Left lung (tissue), 4 donors: ENCODE measurements at regions not wholly inside any gene's neighbourhood (a gene's known extent, or its start where the extent isn't known, plus 50 kb on each side); places are given as distances from the start of the nearest gene placed in this dataset.
"Not testable (repeated sequence)": the region's sequence is repeated elsewhere in the genome, so short reads cannot be mapped to it uniquely, and the experiment has no call there.

ENCODE experiments used
- ATAC-seq: fragments of 200-7000 bp; cut with Tn5 transposase; one replicate; pipeline ENCODE4 v1.9.1; 2020; ENCODE audit warnings: moderate library complexity
- DNase-seq, 4 donors: peaks; one replicate each; pipeline ENCODE4 v3.0.0-alpha.2; 2013 to 2020
- H3K27ac ChIP-seq, 2 donors: fragments of 200-600 bp; sonication (generic) in 1 of 2; one replicate each; pipeline versions ENCODE4 v1.5.0 to v1.8.0; 2020 to 2021
- H3K27me3 ChIP-seq, 2 donors: fragments of 200-600 bp; sonication (generic) in 1 of 2; one replicate each; pipeline versions ENCODE4 v1.5.0 to v1.8.0; 2020 to 2021
- H3K36me3 ChIP-seq, 2 donors: fragments of 200-600 bp; sonication (generic) in 1 of 2; one replicate each; pipeline versions ENCODE4 v1.5.0 to v1.8.0; 2020 to 2021
- H3K4me1 ChIP-seq, 2 donors: fragments of 200-600 bp; one replicate each; pipeline ENCODE4 v1.8.0; 2021
- H3K4me3 ChIP-seq, 2 donors: fragments of 200-600 bp; sonication (generic) in 1 of 2; one replicate each; pipeline versions ENCODE4 v1.5.0 to v1.8.0; 2020 to 2021; ENCODE audit warnings: mild to moderate bottlenecking in 1 of 2
- H3K9me3 ChIP-seq, 2 donors: fragments of 200-600 bp; sonication (generic) in 1 of 2; one replicate each; pipeline versions ENCODE4 v1.5.0 to v1.8.0; 2020 to 2021
- intact Hi-C, 2 donors: fragments of 100-400 bp; cut with DNase I; formaldehyde crosslinking; loops; one replicate each; pipeline versions ENCODE4 v1.11.2 to v1.14.2; 2022
- TF ChIP-seq, protein P1 (sequence below), 2 donors: fragments of 200-600 bp; sonication (generic) in 1 of 2; IDR thresholded peaks; one replicate each; pipeline versions ENCODE4 v1.5.0 to v1.8.0; 2021; ENCODE audit warnings: antibody characterized with exemption in 2 of 2
- donor health status: DM: no; HTN: yes; CAD: no.
- donor health status: DM: no; HTN: no; CAD: no.

DNA sequence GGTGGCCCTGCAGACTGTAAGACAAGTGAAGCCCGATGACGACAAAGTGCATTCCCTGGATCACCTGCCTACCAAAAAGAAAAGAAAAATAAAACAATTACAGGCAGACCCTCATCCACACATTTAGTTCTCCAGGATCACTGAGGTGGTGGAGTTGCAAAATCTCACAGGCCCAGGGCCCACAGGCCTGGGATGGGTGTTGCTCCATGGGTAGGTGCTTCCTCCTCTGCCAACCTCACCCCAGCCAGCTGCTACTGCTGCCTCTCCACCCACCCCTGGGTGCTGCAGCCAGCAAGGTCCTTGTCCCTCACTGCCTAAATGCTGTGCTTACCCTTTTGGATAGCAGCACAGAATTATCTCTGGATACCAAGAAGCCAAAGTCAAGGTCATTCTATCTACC lies 146.4 kb upstream of the GALNT2 start:
- TF ChIP-seq, protein P1, sequence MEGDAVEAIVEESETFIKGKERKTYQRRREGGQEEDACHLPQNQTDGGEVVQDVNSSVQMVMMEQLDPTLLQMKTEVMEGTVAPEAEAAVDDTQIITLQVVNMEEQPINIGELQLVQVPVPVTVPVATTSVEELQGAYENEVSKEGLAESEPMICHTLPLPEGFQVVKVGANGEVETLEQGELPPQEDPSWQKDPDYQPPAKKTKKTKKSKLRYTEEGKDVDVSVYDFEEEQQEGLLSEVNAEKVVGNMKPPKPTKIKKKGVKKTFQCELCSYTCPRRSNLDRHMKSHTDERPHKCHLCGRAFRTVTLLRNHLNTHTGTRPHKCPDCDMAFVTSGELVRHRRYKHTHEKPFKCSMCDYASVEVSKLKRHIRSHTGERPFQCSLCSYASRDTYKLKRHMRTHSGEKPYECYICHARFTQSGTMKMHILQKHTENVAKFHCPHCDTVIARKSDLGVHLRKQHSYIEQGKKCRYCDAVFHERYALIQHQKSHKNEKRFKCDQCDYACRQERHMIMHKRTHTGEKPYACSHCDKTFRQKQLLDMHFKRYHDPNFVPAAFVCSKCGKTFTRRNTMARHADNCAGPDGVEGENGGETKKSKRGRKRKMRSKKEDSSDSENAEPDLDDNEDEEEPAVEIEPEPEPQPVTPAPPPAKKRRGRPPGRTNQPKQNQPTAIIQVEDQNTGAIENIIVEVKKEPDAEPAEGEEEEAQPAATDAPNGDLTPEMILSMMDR (IDR thresholded peaks at IDR 0.05): no peak
- H3K4me3 ChIP-seq: no peak overlapping the region
- no peak for DNase-seq
- no peaks in the 10 kb centered on the region for H3K36me3 ChIP-seq
- no peaks in the 10 kb centered on the region for H3K27me3 ChIP-seq
- intact Hi-C loops: no loop called here
- H3K27ac ChIP-seq: no peak overlapping the region
- no peaks in the 10 kb centered on the region for H3K9me3 ChIP-seq
- ATAC-seq: no peak
- no peaks in the 10 kb centered on the region for H3K4me1 ChIP-seq

DNA sequence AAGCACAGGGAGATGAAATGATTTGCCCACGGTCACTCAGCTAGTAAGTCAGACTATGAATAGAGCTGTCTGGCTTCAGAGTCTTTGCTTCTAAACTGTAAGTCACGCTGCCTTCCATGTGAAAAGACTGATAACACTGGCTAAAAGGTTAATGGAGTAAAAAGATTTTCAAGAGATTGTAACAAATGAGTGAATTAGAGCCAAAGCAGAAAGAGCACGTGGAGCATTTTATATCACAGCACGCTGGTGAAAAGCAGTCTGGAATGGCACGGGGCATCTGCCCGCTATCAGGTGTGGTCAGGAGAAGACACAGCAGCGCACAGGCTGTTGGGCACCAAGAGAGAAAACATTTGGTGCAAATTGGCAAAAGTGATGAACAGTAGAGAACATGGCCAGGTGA lies 144.8 kb upstream of the GALNT2 start:
- TF ChIP-seq, protein P1 (IDR thresholded peaks at IDR 0.05): no peak
- H3K4me3 ChIP-seq: no peak overlapping the region
- DNase-seq (no peak), ATAC-seq (no peak)
- no peaks in the 10 kb centered on the region for H3K27me3 ChIP-seq
- H3K36me3 ChIP-seq: no peaks in the 10 kb centered on the region
- no peaks in the 10 kb centered on the region for H3K9me3 ChIP-seq
- intact Hi-C loops: no loop called here
- H3K4me1 ChIP-seq: no peaks in the 10 kb centered on the region
- H3K27ac ChIP-seq: no peak overlapping the region

DNA sequence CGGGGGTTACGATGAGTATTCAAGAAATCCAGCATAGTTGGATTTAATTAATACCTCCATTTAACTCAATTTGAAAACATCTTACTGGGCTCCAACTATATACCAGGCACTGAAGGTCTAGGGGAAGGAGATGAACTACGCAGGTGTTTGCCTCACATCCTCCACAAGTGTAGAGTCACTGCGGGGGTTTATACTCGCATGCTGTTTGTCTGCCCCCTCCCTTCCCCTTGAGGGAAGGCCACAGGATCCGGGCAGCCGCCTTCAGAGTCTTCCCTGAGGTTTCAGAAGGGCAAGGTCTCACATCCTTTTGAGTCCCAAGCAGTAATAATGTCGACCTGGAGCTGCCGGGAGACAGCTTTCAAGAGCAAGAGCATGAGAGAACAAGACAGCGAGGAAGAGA lies 142.4 kb upstream of the GALNT2 start:
- H3K27ac ChIP-seq: no peak overlapping the region

DNA sequence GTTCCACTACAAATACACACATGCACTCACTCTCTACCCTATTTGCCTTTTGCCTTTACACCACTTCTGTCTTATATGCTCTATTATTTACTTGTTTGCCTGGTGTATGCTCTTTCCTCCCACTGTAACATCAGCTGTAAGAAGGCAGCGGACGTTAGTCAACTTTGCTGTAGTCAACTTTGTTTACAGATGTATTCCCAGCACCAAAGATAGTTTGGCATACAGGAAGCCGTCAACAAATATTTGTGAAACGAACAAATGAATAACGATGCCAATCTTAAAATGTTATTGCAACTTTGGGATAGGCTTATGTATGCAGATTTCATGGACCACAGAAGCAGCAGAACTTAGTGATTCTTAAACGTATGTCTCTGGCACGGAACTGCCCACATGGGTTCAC lies 138.3 kb upstream of the GALNT2 start:
- Histone ChIP-seq H3K9me3 (no peaks in the 10 kb centered on the region), H3K27ac (no peak overlapping the region), H3K36me3 (no peaks in the 10 kb centered on the region), H3K4me3 (no peak overlapping the region), H3K4me1 (no peaks in the 10 kb centered on the region), H3K27me3 (peaks cover 0 to 7% of the 10 kb centered on the region in 2 donors)
- TF ChIP-seq, protein P1 (IDR thresholded peaks at IDR 0.05): no peak
- DNase-seq (no peak), ATAC-seq (no peak)
- intact Hi-C loops: no loop called here

More for the DNA sequence above, 142.4 kb upstream of the GALNT2 start:
- ATAC-seq: no peak
- no peak for DNase-seq
- intact Hi-C loops: no loop called here
- Histone ChIP-seq H3K4me1 (no peaks in the 10 kb centered on the region), H3K36me3 (no peaks in the 10 kb centered on the region), H3K27me3 (peaks cover 0 to 4% of the 10 kb centered on the region in 2 donors), H3K9me3 (no peaks in the 10 kb centered on the region), H3K4me3 (no peak overlapping the region)
- TF ChIP-seq, protein P1 (IDR thresholded peaks at IDR 0.05): no peak

DNA sequence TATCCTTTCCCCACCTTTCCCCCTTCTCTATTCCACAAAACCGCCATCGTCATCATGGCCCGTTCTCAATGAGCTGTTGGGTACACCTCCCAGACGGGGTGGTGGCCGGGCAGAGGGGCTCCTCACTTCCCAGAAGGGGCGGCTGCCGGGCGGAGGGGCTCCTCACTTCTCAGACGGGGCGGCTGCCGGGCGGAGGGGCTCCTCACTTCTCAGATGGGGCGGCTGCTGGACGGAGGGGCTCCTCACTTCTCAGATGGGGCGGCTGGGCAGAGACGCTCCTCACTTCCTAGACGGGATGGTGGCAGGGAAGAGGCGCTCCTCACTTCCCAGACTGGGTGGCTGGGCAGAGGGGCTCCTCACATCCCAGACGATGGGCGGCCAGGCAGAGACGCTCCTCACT lies 135.3 kb upstream of the GALNT2 start:
- H3K27me3 ChIP-seq: peaks cover 0 to 15% of the 10 kb centered on the region in 2 donors
- ATAC-seq, H3K27ac ChIP-seq, DNase-seq, H3K9me3 ChIP-seq, H3K4me3 ChIP-seq, intact Hi-C loops, H3K36me3 ChIP-seq, H3K4me1 ChIP-seq: not testable (repeated sequence)

DNA sequence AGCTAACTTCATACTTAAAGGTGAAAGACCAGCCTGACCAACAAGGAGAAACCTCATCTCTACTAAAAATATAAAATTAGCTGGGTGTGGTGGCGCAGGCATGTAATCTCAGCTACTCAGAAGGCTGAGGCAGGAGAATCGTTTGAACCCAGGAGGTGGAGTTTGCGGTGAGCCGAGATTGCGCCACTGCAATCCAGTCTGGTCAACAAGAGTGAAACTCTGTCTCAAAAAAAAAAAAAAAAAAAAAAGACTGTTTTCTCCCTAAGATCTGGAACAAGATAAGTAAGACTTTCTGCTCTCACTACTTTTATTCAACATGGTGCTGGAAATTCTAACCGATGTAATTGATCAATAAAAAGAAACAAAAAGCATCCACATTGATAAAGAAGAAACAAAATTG lies 131.9 kb upstream of the GALNT2 start:
- H3K4me1 ChIP-seq, intact Hi-C loops, H3K27ac ChIP-seq, H3K9me3 ChIP-seq, H3K4me3 ChIP-seq, ATAC-seq, H3K36me3 ChIP-seq: not testable (repeated sequence)
- peaks cover 0 to 13% of the 10 kb centered on the region in 2 donors for H3K27me3 ChIP-seq
- peak in 1 of 4 donors; percentile 46 for DNase-seq
